ENCODE measurements at regions not wholly inside any gene's neighbourhood (a gene's known extent, or its start where the extent isn't known, plus 50 kb on each side); places are given as distances from the start of the nearest gene placed in this dataset.
"Not testable (repeated sequence)": the region's sequence is repeated elsewhere in the genome, so short reads cannot be mapped to it uniquely, and the experiment has no call there.

DNA sequence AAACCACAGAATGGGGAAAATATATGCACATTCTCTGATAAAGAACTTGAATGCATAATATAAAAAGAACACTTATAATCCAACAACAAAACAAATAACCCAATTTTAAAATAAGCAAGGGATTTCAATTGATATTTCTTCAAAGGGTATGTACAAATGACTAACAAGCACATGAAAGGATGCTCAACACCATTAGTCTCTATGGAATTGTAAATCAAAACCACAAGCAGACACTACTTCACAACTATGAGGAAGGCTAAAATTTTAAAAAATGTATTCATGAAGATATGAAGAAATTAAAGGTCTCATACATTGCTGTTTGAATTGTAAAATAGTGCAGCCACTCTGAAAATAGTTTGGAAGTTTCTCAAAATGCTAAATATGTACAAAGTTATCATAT lies 78.9 kb upstream of the GAS1 start:
- ATAC-seq (replicated peaks) (no peak), DNase-seq (no peak)
- Mint-ChIP-seq H3K36me3 (ENCODE audit: insufficient read depth) (peaks cover 3% of the 10 kb centered on the region), H3K27ac (no peak overlapping the region), H3K4me1 (ENCODE audit: low read depth in 2 of 2) (no peaks in the 10 kb centered on the region), H3K4me3 (no peak overlapping the region), H3K9me3 (no peaks in the 10 kb centered on the region), H3K27me3 (peaks cover 44 to 45% of the 10 kb centered on the region in 2 donors)

DNA sequence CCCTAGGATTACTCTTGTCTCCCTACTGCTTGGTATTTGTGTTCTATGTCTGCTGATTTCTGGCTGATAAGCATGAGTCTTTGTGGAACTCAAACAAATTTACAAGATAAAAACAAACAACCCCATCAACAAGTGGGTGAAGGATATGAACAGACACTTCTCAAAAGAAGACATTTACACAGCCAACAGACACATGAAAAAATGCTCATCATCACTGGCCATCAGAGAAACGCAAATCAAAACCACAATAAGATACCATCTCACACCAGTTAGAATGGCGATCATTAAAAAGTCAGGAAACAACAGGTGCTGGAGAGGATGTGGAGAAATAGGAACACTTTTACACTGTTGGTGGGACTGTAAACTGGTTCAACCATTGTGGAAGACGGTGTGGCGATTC lies 81.5 kb upstream of the GAS1 start:
- H3K27me3 Mint-ChIP-seq = peaks cover 31 to 33% of the 10 kb centered on the region in 2 donors
- not testable (repeated sequence) for H3K4me1 Mint-ChIP-seq (ENCODE audit: low read depth in 2 of 2); H3K27ac Mint-ChIP-seq; ATAC-seq (replicated peaks); DNase-seq; H3K36me3 Mint-ChIP-seq (ENCODE audit: insufficient read depth); H3K4me3 Mint-ChIP-seq; H3K9me3 Mint-ChIP-seq

DNA sequence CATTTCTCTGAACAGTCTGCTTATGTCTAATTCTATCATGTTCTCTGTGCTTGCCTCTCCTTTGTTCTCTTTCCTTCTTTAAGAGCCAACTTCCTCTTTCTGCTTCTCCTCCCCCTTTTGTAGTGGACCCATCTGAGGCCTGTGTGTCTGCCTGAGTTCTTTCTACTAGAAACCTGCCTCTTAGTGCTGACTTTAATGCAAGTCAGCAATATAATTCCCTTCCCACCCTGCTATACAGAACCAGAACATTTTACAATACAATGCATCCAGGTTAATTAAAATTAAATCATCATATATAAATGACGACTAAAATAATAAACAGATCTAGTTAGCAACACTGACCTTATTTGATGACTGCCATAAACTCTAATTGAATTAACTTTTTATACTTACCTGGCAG lies 82.6 kb upstream of the GAS1 start:
- H3K36me3 Mint-ChIP-seq (ENCODE audit: insufficient read depth) = peaks cover 3% of the 10 kb centered on the region
- no peaks in the 10 kb centered on the region for H3K4me1 Mint-ChIP-seq (ENCODE audit: low read depth in 2 of 2)
- no peak overlapping the region for H3K4me3 Mint-ChIP-seq
- DNase-seq (no peak), ATAC-seq (replicated peaks) (no peak)
- no peaks in the 10 kb centered on the region for H3K9me3 Mint-ChIP-seq
- H3K27ac Mint-ChIP-seq = no peak overlapping the region
- H3K27me3 Mint-ChIP-seq = peaks cover 41% of the 10 kb centered on the region in 2 donors

DNA sequence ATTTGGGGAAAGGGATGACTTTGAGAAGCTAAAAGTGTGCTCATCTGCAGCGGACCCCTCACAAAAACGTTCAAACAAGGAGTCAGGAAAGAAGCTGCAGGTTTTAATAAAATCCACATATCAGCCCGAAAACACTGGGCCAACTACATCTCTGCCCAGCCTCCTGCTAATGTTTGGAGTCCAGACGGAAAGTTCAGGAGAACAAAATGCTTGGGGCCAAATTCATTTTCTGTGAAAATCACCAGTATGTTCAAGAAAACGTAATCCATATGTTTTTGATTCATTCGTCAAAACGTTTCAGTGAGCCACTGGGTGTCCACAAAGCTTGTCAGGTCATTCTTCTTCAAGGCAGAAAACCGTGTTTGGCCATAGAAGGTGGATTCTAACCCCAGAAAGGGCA lies 87.5 kb upstream of the GAS1 start:
- H3K27ac Mint-ChIP-seq = no peak overlapping the region

DNA sequence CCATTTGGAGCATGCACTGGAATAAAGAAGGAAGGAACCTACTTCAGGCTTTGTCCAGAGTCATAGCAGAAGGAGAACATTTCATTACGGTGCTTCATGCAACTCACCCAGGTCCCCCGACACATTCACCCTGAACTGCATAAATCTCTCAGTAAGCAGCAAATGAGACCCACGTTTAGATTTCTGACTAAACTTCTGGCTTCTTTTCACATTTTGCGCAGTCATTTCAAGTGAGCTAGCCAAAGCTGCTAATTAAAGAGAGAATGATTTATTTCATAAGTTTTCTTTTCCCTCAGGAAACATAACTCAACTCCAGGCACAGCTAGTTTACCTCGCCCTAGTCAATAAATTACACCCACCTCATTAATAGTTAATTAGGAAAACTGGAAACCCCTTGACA lies 88.6 kb upstream of the GAS1 start:
- H3K4me1 Mint-ChIP-seq (ENCODE audit: low read depth in 2 of 2) = no peaks in the 10 kb centered on the region
- no peaks in the 10 kb centered on the region for H3K9me3 Mint-ChIP-seq
- DNase-seq (no peak), ATAC-seq (replicated peaks) (no peak)
- peaks cover 19 to 33% of the 10 kb centered on the region in 2 donors for H3K27me3 Mint-ChIP-seq
- H3K4me3 Mint-ChIP-seq = no peak overlapping the region
- no peak overlapping the region for H3K27ac Mint-ChIP-seq
- H3K36me3 Mint-ChIP-seq (ENCODE audit: insufficient read depth) = no peaks in the 10 kb centered on the region

More for the DNA sequence above, 87.5 kb upstream of the GAS1 start:
- ATAC-seq (replicated peaks) = no peak
- Mint-ChIP-seq H3K4me3 (no peak overlapping the region), H3K4me1 (ENCODE audit: low read depth in 2 of 2) (no peaks in the 10 kb centered on the region), H3K36me3 (ENCODE audit: insufficient read depth) (no peaks in the 10 kb centered on the region), H3K9me3 (no peaks in the 10 kb centered on the region), H3K27me3 (peaks cover 19 to 23% of the 10 kb centered on the region in 2 donors)
- no peak for DNase-seq

DNA sequence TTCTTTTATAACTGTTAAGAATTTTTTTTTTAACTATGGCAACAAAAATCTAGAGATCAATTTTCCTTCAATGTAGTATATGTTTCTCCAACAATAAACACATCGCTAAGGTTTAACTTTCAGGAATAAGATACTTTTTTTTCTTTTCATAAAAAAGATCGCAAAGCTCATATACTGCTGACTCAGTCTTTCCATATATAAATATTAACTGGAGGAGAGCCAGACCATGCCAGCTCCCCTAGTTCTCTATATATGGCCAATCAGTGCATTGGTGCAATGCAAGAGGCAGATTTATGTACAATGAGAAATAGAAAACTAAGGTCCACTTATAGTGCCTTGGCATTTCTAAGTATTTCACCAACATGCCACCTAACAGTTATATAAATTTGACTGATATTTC lies 89.2 kb upstream of the GAS1 start:
- Mint-ChIP-seq H3K4me3 (no peak overlapping the region), H3K27me3 (peaks cover 23 to 39% of the 10 kb centered on the region in 2 donors), H3K27ac (no peak overlapping the region), H3K4me1 (ENCODE audit: low read depth in 2 of 2) (no peaks in the 10 kb centered on the region), H3K9me3 (peaks cover 0 to 4% of the 10 kb centered on the region in 2 donors), H3K36me3 (ENCODE audit: insufficient read depth) (no peaks in the 10 kb centered on the region)
- no peak for DNase-seq
- ATAC-seq (replicated peaks) = no peak

DNA sequence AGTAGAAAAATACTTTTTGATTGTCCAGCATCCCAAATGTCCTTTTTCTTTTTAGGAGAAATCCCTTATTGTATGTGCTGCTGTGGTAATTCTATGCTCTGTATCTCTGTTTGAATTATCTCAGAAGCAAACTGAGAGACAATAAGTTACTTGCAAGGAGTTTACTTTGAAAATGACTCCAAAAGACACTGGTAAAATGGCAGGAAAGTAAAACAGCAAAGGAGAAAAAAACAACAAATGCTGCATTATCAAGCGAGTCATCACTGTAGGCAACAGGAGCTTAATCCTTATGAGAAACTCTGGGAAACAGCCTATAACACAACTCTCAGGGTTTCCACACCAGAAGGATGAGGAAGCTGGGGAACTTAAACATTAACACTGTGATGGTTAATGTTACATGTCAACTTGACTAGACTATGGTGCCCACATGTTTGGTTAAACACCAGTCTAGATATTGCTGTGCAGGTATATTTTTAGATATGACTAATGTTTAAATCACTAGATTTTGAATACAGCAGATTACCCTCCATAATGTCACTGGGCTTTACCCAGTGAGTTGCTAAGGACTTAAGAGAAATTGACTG lies 92.6 kb upstream of the GAS1 start:
- Mint-ChIP-seq H3K27me3 (peaks cover 8 to 26% of the 10 kb centered on the region in 2 donors), H3K9me3 (peaks cover 0 to 8% of the 10 kb centered on the region in 2 donors), H3K4me1 (ENCODE audit: low read depth in 2 of 2) (no peaks in the 10 kb centered on the region), H3K36me3 (ENCODE audit: insufficient read depth) (no peaks in the 10 kb centered on the region), H3K4me3 (no peak overlapping the region), H3K27ac (no peak overlapping the region)
- DNase-seq (no peak), ATAC-seq (replicated peaks) (no peak)

DNA sequence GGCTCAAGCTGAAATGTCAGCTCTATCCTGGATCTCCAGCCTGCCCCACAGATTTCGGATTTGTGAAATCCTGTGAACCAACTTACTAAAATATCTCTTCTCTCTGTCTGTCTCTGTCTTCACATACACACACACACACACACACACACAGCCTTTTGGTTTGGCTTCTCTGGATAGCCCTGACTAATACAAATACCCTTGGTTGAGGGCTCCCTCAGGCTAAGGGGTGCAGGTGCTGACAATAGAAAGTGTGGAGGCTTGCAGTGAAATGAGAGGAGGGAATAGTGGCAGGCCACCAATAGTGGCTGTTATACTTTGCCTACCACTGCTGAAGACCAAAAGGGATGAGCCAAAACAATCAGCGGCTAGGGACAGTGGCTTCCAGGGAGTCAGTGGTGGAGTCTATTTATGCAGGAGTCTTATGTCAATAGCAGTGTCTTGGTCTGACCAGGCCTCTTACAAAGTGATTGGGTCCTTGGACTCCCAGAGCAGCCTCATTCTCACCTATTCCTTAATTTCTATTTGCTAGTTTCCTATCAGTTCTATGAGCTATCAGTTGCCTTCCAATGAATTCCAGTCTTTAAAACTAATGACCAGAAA lies 93.2 kb upstream of the GAS1 start:
- Mint-ChIP-seq H3K27ac (no peak overlapping the region), H3K4me1 (ENCODE audit: low read depth in 2 of 2) (no peaks in the 10 kb centered on the region), H3K9me3 (peaks cover 0 to 8% of the 10 kb centered on the region in 2 donors), H3K4me3 (no peak overlapping the region), H3K27me3 (peaks cover 7 to 26% of the 10 kb centered on the region in 2 donors), H3K36me3 (ENCODE audit: insufficient read depth) (no peaks in the 10 kb centered on the region)
- DNase-seq (no peak), ATAC-seq (replicated peaks) (no peak)

DNA sequence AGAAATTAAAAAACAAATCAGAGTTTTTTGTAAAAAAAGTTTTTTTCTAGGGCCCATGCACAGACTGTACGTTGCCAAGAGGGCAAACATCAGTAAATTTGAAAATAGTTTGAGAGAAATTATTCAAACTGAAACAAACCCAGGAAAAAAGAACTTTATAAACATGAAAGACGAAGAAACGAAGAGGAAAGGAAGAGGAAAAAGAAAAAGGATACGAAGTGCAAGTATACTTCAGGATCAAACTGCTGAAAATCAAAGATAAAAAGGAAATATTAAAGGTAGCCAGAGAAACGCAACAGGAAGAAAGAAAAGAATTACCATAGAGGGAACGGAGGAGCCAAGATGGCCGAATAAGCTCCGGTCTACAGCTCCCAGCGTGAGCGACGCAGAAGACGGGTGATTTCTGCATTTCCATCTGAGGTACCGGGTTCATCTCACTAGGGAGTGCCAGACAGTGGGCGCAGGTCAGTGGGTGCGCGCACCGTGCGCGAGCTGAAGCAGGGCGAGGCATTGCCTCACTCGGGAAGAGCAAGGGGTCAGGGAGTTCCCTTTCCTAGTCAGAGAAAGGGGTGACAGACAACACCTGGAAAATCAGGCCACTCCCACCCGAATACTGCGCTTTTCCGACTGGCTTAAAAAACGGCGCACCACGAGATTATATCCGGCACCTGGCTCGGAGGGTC lies 94.4 kb upstream of the GAS1 start:
- not testable (repeated sequence) for H3K36me3 Mint-ChIP-seq (ENCODE audit: insufficient read depth); DNase-seq; ATAC-seq (replicated peaks); H3K9me3 Mint-ChIP-seq; H3K4me3 Mint-ChIP-seq; H3K27ac Mint-ChIP-seq; H3K4me1 Mint-ChIP-seq (ENCODE audit: low read depth in 2 of 2)
- peaks cover 7 to 26% of the 10 kb centered on the region in 2 donors for H3K27me3 Mint-ChIP-seq

DNA sequence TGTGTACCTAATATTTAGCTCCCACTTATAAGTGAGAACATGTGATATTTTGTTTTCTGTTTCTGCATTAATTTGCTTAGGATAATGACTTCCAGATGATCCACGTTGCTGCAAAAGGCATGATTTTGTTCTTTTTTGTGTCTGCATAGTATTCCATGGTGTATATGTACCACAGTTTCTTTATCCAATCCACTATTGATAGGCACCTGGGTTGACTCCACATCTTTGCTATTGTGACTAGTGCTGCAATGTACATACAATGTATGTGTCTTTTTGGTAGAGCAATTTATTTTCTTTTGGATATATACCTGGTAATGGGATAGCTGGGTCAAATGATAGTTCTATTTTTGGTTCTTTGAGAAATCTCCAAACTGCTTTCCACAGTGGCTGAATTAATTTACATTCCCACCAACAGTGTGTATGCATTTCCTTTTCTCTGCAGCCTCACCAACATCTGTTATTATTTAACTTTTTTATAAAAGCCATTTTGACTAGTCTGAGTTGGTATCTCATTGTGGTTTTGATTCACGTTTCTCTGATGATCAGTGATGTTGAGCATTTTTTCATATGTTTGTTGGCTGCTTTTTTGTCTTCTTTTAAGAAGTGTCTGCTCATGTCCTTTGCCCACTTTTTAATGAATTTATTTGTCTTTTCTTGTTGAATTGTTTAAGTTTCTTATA lies 102.8 kb upstream of the GAS1 start:
- ATAC-seq (replicated peaks); H3K9me3 Mint-ChIP-seq; H3K4me3 Mint-ChIP-seq; H3K4me1 Mint-ChIP-seq (ENCODE audit: low read depth in 2 of 2); DNase-seq; H3K27ac Mint-ChIP-seq; H3K36me3 Mint-ChIP-seq (ENCODE audit: insufficient read depth): not testable (repeated sequence)
- H3K27me3 Mint-ChIP-seq = peaks cover 17 to 20% of the 10 kb centered on the region in 2 donors

DNA sequence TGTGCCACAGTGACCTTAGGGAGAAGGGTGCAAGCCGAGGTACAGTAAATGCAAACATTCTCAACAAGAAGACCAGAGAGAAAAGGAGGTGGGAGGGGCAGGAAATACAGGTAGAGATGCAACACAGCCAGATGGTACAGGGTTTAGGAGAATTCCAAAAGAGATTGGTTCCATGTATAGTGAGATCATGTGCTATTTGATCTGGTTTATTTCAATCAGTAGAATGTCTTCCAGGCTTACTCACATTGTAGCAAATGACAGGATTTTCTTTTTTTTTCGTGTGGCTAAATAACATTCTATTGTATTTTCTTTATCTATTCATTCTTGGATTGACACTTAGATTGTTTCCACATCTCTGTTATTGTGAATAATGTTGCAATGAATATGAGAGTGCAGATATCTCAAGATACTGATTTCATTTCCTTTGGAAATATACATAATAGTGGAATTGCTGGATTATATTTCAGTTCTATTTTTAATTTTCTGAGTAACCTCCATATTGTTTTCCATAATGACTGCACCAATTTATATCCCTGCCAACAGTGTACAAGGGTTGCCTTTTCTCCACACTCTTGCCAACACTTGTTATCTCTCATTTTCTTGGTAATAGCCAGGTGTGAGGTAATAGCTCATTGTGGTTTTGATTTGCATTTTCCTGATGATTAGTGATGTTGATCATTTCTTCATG lies 107.8 kb upstream of the GAS1 start:
- Mint-ChIP-seq H3K27ac (no peak overlapping the region), H3K4me3 (no peak overlapping the region), H3K36me3 (ENCODE audit: insufficient read depth) (no peaks in the 10 kb centered on the region), H3K9me3 (no peaks in the 10 kb centered on the region), H3K27me3 (peaks cover 45 to 46% of the 10 kb centered on the region in 2 donors), H3K4me1 (ENCODE audit: low read depth in 2 of 2) (no peaks in the 10 kb centered on the region)
- DNase-seq = no peak
- no peak for ATAC-seq (replicated peaks)

DNA sequence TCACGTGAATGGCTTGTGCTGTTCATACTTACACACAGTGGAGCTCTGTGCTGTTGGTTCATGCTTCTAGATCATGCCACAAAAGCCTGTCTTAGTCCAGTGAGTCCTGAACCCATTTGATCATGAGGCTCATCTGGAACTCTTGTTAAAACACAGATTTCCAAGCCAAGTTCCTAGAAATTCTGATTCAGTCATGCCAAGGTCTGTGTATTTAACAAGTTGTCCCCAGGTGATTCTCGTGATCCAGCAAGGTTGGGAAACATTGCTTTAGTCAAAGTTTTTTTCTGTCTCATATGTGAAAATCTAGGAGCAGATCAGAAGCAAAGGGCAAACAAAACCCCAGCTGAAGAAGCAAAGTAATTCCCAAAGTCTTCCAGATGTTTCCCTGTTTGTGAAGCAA lies 112.5 kb upstream of the GAS1 start:
- DNase-seq (no peak), ATAC-seq (replicated peaks) (no peak)
- H3K27ac Mint-ChIP-seq = no peak overlapping the region
- H3K36me3 Mint-ChIP-seq (ENCODE audit: insufficient read depth) = no peaks in the 10 kb centered on the region
- H3K4me1 Mint-ChIP-seq (ENCODE audit: low read depth in 2 of 2) = no peaks in the 10 kb centered on the region
- H3K27me3 Mint-ChIP-seq = peaks cover 44 to 46% of the 10 kb centered on the region in 2 donors
- H3K4me3 Mint-ChIP-seq = no peak overlapping the region
- no peaks in the 10 kb centered on the region for H3K9me3 Mint-ChIP-seq

DNA sequence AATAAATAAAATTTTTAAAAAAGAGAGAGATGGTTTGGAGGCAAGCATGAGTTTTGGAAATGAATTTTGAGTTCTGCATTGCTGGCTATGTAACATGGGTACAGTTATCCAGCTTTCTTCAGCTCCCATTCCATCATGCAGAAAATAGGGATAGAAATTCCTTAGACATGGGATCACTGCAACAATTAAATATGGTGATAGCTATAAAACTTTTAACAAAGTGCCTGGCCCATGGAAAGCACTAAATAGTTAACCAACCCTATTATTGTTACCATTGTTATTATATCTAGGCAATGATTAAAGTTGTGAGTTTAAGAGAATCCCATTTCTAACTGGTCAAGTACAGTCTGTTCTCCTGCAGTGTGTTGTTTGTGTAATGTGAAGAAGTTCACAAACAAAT lies 115.4 kb upstream of the GAS1 start:
- Mint-ChIP-seq H3K9me3 (no peaks in the 10 kb centered on the region), H3K4me3 (no peak overlapping the region), H3K36me3 (ENCODE audit: insufficient read depth) (no peaks in the 10 kb centered on the region), H3K27ac (no peak overlapping the region), H3K4me1 (ENCODE audit: low read depth in 2 of 2) (no peaks in the 10 kb centered on the region), H3K27me3 (peaks cover 39 to 40% of the 10 kb centered on the region in 2 donors)
- ATAC-seq (replicated peaks) = no peak
- DNase-seq = no peak

Data from effector memory CD8-positive, alpha-beta T cell (primary cell).